ENCODE measurements at regions not wholly inside any gene's neighbourhood (a gene's known extent, or its start where the extent isn't known, plus 50 kb on each side); places are given as distances from the start of the nearest gene placed in this dataset.
A peak's percentile ranks its signal among the peaks of the same experiment; 100 is the strongest.
"Not testable (repeated sequence)": the region's sequence is repeated elsewhere in the genome, so short reads cannot be mapped to it uniquely, and the experiment has no call there.

DNA sequence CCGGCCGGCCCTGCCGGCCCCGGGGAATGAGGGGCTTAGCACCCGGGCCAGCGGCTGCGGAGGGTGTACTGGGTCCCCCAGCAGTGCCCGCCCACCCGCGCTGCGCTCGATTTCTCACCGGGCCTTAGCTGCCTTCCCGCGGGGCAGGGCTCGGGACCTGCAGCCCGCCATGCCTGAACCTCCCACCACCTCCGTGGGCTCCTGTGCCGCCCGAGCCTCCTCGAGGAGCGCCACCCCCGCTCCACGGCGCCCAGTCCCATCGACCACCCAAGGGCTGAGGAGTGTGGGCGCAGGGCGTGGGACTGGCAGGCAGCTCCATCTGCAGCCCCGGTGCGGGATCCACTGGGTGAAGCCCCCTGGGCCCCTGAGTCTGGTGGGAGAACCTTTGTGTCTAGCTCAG lies 145.5 kb upstream of the CDH7 start:
- not testable (repeated sequence) for H3K4ac ChIP-seq (ENCODE audit: low read length); H3K27ac ChIP-seq (replicated peaks; ENCODE audit: low read length); H4K91ac ChIP-seq (ENCODE audit: low read depth, low read length, poor library complexity); DNase-seq (ENCODE audit: low spot score); H3K36me3 ChIP-seq (replicated peaks in 1 of 2; ENCODE audit: control insufficient read depth in 2 of 2, insufficient read depth in 2 of 2, low read length in 2 of 2); H3K9ac ChIP-seq (ENCODE audit: low read depth, low read length, poor library complexity); H3K23ac ChIP-seq (ENCODE audit: low read depth, low read length, poor library complexity); H3K9me3 ChIP-seq (replicated peaks in 1 of 2; ENCODE audit: control insufficient read depth in 2 of 2, insufficient read depth in 1 of 2, low read depth in 1 of 2, low read length in 2 of 2); H3K4me1 ChIP-seq (ENCODE audit: control insufficient read depth in 2 of 2, insufficient read depth in 1 of 2, low read depth in 1 of 2, low read length in 2 of 2); H3K27me3 ChIP-seq (ENCODE audit: control insufficient read depth in 3 of 3, insufficient read depth in 3 of 3, low read depth in 1 of 3, low read length in 3 of 3); H2BK120ac ChIP-seq (ENCODE audit: low read depth, low read length); H3K79me1 ChIP-seq (ENCODE audit: low read depth, low read length); H2BK15ac ChIP-seq (ENCODE audit: low read length); H4K8ac ChIP-seq (ENCODE audit: low read depth, low read length); H3K4me3 ChIP-seq (ENCODE audit: low read length in 2 of 2); H2AFZ ChIP-seq (ENCODE audit: low read length); H3K14ac ChIP-seq (ENCODE audit: low read length); H2BK12ac ChIP-seq (ENCODE audit: low read length); H3K4me2 ChIP-seq (ENCODE audit: insufficient read depth, low read length, poor library complexity, severe bottlenecking); H2AK5ac ChIP-seq (ENCODE audit: low read depth, low read length); H2BK5ac ChIP-seq (ENCODE audit: low read length); H3K18ac ChIP-seq (ENCODE audit: low read length)
- WGBS, 2 donors (ENCODE audit: extremely low coverage in 2 of 2, insufficient read length in 2 of 2, insufficient replicate concordance in 1 of 2), result no CpG with 5 or more reads among the region's 30 CpGs

DNA sequence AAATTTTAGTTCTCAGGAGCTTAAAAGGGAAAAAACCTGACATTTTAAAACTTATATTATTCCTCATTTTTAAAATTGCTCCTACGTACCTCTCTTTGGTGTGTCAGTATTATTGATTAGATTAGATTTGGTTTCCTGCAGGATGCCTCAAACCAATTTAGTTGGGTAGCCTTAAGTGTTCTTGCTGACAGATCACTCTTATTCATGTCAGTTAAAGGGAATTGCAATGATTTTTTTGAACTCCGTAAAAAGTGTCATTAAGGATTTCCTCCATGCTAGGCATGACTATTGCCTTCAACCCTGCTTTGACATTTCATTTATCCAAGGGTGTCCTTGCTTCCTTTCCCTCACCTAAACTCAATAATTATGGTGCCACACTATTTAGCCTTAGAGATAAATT lies 149.0 kb upstream of the CDH7 start:
- Histone ChIP-seq H4K8ac (ENCODE audit: low read depth, low read length) (no peak overlapping the region), H3K79me1 (ENCODE audit: low read depth, low read length) (no peaks in the 10 kb centered on the region), H2AFZ (ENCODE audit: low read length) (no peak overlapping the region), H3K14ac (ENCODE audit: low read length) (no peak overlapping the region), H3K18ac (ENCODE audit: low read length) (no peak overlapping the region), H4K91ac (ENCODE audit: low read depth, low read length, poor library complexity) (no peak overlapping the region), H2BK12ac (ENCODE audit: low read length) (no peak overlapping the region), H3K9me3 (replicated peaks in 1 of 2; ENCODE audit: control insufficient read depth in 2 of 2, insufficient read depth in 1 of 2, low read depth in 1 of 2, low read length in 2 of 2) (no peaks in the 10 kb centered on the region), H3K36me3 (replicated peaks in 1 of 2; ENCODE audit: control insufficient read depth in 2 of 2, insufficient read depth in 2 of 2, low read length in 2 of 2) (no peaks in the 10 kb centered on the region), H3K4me2 (ENCODE audit: insufficient read depth, low read length, poor library complexity, severe bottlenecking) (no peak overlapping the region), H3K4ac (ENCODE audit: low read length) (no peak overlapping the region), H2BK15ac (ENCODE audit: low read length) (no peak overlapping the region), H2BK120ac (ENCODE audit: low read depth, low read length) (no peak overlapping the region), H2BK5ac (ENCODE audit: low read length) (no peak overlapping the region), H2AK5ac (ENCODE audit: low read depth, low read length) (no peak overlapping the region), H3K4me3 (ENCODE audit: low read length in 2 of 2) (no peak overlapping the region), H3K23ac (ENCODE audit: low read depth, low read length, poor library complexity) (no peak overlapping the region), H3K27me3 (ENCODE audit: control insufficient read depth in 3 of 3, insufficient read depth in 3 of 3, low read depth in 1 of 3, low read length in 3 of 3) (no peaks in the 10 kb centered on the region), H3K9ac (ENCODE audit: low read depth, low read length, poor library complexity) (no peak overlapping the region), H3K27ac (replicated peaks; ENCODE audit: low read length) (no peak overlapping the region), H3K4me1 (ENCODE audit: control insufficient read depth in 2 of 2, insufficient read depth in 1 of 2, low read depth in 1 of 2, low read length in 2 of 2) (no peaks in the 10 kb centered on the region)
- no peak for DNase-seq (ENCODE audit: low spot score)
- no CpG with 5 or more reads among the region's 2 CpGs for WGBS, 2 donors (ENCODE audit: extremely low coverage in 2 of 2, insufficient read length in 2 of 2, insufficient replicate concordance in 1 of 2)

DNA sequence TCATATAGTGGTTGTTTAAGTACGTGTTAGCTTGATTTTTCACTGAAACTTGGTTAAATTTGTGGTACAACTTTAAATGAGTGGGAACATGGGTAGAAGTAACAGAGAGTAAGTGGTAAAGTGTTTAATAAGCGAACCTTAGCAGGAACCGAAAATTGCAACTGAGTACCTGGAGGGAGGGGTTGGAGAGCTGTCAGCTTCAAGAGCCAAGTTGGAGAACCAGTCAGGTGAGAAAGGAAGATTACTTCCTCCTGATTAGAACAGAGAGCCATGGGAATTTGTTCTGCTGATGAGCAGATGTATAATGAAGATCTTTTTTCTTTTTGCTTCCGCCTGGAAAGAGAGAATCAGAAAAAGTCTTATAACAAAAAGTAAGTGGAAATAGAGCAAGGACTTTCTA lies 158.4 kb upstream of the CDH7 start:
- H2BK120ac ChIP-seq (ENCODE audit: low read depth, low read length), result no peak overlapping the region
- H3K79me1 ChIP-seq (ENCODE audit: low read depth, low read length), result no peaks in the 10 kb centered on the region
- peak overlapping the region; percentile 22 for H2AFZ ChIP-seq (ENCODE audit: low read length)
- no peak for DNase-seq (ENCODE audit: low spot score)
- no peaks in the 10 kb centered on the region for H3K9me3 ChIP-seq (replicated peaks in 1 of 2; ENCODE audit: control insufficient read depth in 2 of 2, insufficient read depth in 1 of 2, low read depth in 1 of 2, low read length in 2 of 2)
- H4K8ac ChIP-seq (ENCODE audit: low read depth, low read length), result no peak overlapping the region
- WGBS, 2 donors (ENCODE audit: extremely low coverage in 2 of 2, insufficient read length in 2 of 2, insufficient replicate concordance in 1 of 2), result no CpG with 5 or more reads among the region's 4 CpGs
- H2BK15ac ChIP-seq (ENCODE audit: low read length), result no peak overlapping the region
- H3K23ac ChIP-seq (ENCODE audit: low read depth, low read length, poor library complexity), result no peak overlapping the region
- H3K4me1 ChIP-seq (ENCODE audit: control insufficient read depth in 2 of 2, insufficient read depth in 1 of 2, low read depth in 1 of 2, low read length in 2 of 2), result no peaks in the 10 kb centered on the region
- no peak overlapping the region for H3K4me2 ChIP-seq (ENCODE audit: insufficient read depth, low read length, poor library complexity, severe bottlenecking)
- H3K9ac ChIP-seq (ENCODE audit: low read depth, low read length, poor library complexity), result no peak overlapping the region
- H3K18ac ChIP-seq (ENCODE audit: low read length), result no peak overlapping the region
- no peaks in the 10 kb centered on the region for H3K36me3 ChIP-seq (replicated peaks in 1 of 2; ENCODE audit: control insufficient read depth in 2 of 2, insufficient read depth in 2 of 2, low read length in 2 of 2)
- H2BK5ac ChIP-seq (ENCODE audit: low read length), result no peak overlapping the region
- no peak overlapping the region for H2AK5ac ChIP-seq (ENCODE audit: low read depth, low read length)
- H2BK12ac ChIP-seq (ENCODE audit: low read length), result no peak overlapping the region
- no peak overlapping the region for H3K4ac ChIP-seq (ENCODE audit: low read length)
- H4K91ac ChIP-seq (ENCODE audit: low read depth, low read length, poor library complexity), result no peak overlapping the region
- H3K4me3 ChIP-seq (ENCODE audit: low read length in 2 of 2), result no peak overlapping the region
- no peak overlapping the region for H3K14ac ChIP-seq (ENCODE audit: low read length)
- no peak overlapping the region for H3K27ac ChIP-seq (replicated peaks; ENCODE audit: low read length)
- no peaks in the 10 kb centered on the region for H3K27me3 ChIP-seq (ENCODE audit: control insufficient read depth in 3 of 3, insufficient read depth in 3 of 3, low read depth in 1 of 3, low read length in 3 of 3)

DNA sequence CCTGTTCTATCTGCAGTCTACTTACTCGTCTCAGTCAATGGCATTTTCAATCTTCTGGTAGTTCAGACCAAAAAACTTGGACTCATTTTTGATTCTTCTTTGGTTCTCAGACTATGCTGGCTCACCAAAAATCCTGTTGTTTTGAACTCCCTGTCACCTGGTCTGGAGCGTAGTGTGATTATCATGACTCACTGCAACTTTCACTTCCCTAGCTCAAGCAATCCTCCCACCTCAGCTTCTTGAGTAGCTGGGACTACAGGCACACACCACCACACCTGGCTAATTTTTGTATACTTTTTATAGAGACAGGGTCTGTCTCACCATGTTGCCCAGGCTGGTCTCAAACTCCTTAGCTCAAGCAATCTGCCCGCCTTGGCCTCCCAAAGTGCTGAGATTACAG lies 163.3 kb upstream of the CDH7 start:
- Histone ChIP-seq H3K79me1 (ENCODE audit: low read depth, low read length) (no peaks in the 10 kb centered on the region), H3K14ac (ENCODE audit: low read length) (no peak overlapping the region), H3K18ac (ENCODE audit: low read length) (no peak overlapping the region), H2BK15ac (ENCODE audit: low read length) (no peak overlapping the region), H2BK120ac (ENCODE audit: low read depth, low read length) (no peak overlapping the region), H2BK12ac (ENCODE audit: low read length) (no peak overlapping the region), H2BK5ac (ENCODE audit: low read length) (no peak overlapping the region), H3K4ac (ENCODE audit: low read length) (no peak overlapping the region), H3K27me3 (ENCODE audit: control insufficient read depth in 3 of 3, insufficient read depth in 3 of 3, low read depth in 1 of 3, low read length in 3 of 3) (no peaks in the 10 kb centered on the region), H3K27ac (replicated peaks; ENCODE audit: low read length) (no peak overlapping the region), H2AFZ (ENCODE audit: low read length) (no peak overlapping the region), H3K36me3 (replicated peaks in 1 of 2; ENCODE audit: control insufficient read depth in 2 of 2, insufficient read depth in 2 of 2, low read length in 2 of 2) (no peaks in the 10 kb centered on the region), H3K4me2 (ENCODE audit: insufficient read depth, low read length, poor library complexity, severe bottlenecking) (no peak overlapping the region), H3K4me1 (ENCODE audit: control insufficient read depth in 2 of 2, insufficient read depth in 1 of 2, low read depth in 1 of 2, low read length in 2 of 2) (no peaks in the 10 kb centered on the region), H4K91ac (ENCODE audit: low read depth, low read length, poor library complexity) (no peak overlapping the region), H3K23ac (ENCODE audit: low read depth, low read length, poor library complexity) (no peak overlapping the region), H3K4me3 (ENCODE audit: low read length in 2 of 2) (no peak overlapping the region), H3K9ac (ENCODE audit: low read depth, low read length, poor library complexity) (no peak overlapping the region), H3K9me3 (replicated peaks in 1 of 2; ENCODE audit: control insufficient read depth in 2 of 2, insufficient read depth in 1 of 2, low read depth in 1 of 2, low read length in 2 of 2) (no peaks in the 10 kb centered on the region), H2AK5ac (ENCODE audit: low read depth, low read length) (no peak overlapping the region), H4K8ac (ENCODE audit: low read depth, low read length) (no peak overlapping the region)
- no CpG with 5 or more reads among the region's 3 CpGs for WGBS, 2 donors (ENCODE audit: extremely low coverage in 2 of 2, insufficient read length in 2 of 2, insufficient replicate concordance in 1 of 2)
- DNase-seq (ENCODE audit: low spot score), result no peak
